Loucy (cell line): ENCODE measurements at regions not wholly inside any gene's neighbourhood (a gene's known extent, or its start where the extent isn't known, plus 50 kb on each side); places are given as distances from the start of the nearest gene placed in this dataset.

ENCODE experiments used
- EZH2phosphoT487 ChIP-seq: fragments of 200-600 bp; IDR thresholded peaks from 2 replicates; pipeline ENCODE4 v1.6.1; 2018; ENCODE audit warnings: antibody characterized with exemption, mild to moderate bottlenecking, moderate library complexity, borderline replicate concordance
- TF ChIP-seq, protein P1 (sequence below): fragments of 200-600 bp; sonication (generic); conservative IDR thresholded peaks from 2 replicates; pipeline ENCODE4 v1.5.1; 2014; ENCODE audit warnings: mild to moderate bottlenecking, antibody characterized with exemption, low read length

DNA sequence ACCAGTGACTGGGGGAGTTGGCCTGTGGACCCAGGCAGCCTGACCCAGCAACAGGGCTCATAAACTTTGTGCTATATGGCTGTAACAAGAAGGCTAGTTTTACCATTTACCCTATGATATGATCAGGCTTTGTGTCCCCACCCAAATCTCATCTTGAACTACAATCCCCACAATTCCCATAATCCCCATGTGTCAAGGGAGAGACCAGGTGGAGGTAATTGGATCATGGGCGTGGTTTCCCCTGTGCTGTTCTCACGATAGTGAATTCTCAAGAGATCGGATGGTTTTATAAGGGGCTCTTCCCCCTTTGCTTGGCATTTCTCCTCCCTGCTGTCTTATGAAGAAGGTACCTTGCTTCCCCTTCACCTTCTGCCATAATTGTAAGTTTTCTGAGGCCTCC lies 111.2 kb upstream of the NLRP1 start:
- TF ChIP-seq, protein P1, sequence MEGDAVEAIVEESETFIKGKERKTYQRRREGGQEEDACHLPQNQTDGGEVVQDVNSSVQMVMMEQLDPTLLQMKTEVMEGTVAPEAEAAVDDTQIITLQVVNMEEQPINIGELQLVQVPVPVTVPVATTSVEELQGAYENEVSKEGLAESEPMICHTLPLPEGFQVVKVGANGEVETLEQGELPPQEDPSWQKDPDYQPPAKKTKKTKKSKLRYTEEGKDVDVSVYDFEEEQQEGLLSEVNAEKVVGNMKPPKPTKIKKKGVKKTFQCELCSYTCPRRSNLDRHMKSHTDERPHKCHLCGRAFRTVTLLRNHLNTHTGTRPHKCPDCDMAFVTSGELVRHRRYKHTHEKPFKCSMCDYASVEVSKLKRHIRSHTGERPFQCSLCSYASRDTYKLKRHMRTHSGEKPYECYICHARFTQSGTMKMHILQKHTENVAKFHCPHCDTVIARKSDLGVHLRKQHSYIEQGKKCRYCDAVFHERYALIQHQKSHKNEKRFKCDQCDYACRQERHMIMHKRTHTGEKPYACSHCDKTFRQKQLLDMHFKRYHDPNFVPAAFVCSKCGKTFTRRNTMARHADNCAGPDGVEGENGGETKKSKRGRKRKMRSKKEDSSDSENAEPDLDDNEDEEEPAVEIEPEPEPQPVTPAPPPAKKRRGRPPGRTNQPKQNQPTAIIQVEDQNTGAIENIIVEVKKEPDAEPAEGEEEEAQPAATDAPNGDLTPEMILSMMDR, result no peak
- TF ChIP-seq EZH2phosphoT487, result no peak
